GM12878 (cell line): ENCODE measurements at regions not wholly inside any gene's neighbourhood (a gene's known extent, or its start where the extent isn't known, plus 50 kb on each side); places are given as distances from the start of the nearest gene placed in this dataset.

ENCODE experiments used
- ATAC-seq: fragments of 200-7000 bp; cut with Tn5 transposase; 3 replicates; pipeline ENCODE4 v1.9.1; 2020; ENCODE audit warnings: mild to moderate bottlenecking, moderate library complexity
- BruUV-seq: library from RNA; stranded (reverse); fragments of 400-500 nt; replicated peaks from 2 replicates; lab custom pipeline; 2021; lab: Mats Ljungman, UMichigan
- CTCF ChIA-PET: fragments of 300-600 bp; sonication (Branson Sonifier 250); formaldehyde crosslinking; extraction: SDS; loops from one replicate; lab custom pipeline; 2021; ENCODE audit warnings: inconsistent platforms; lab: Yijun Ruan, JAX
- POLR2A ChIA-PET: fragments of 350-600 bp; formaldehyde crosslinking; extraction: SDS; loops from one replicate; lab custom pipeline; 2021; ENCODE audit warnings: inconsistent platforms; lab: Charles Lee
- RAD21 ChIA-PET: fragments of 300-600 bp; sonication (Branson Sonifier 250); formaldehyde crosslinking; loops from one replicate; lab custom pipeline; 2023; ENCODE audit warnings: antibody characterized with exemption; ENCODE audit not compliant: unreplicated experiment; lab: Charles Lee
- SMC1A ChIA-PET: fragments of 300-600 bp; sonication (Branson Sonifier 250); formaldehyde crosslinking; loops from one replicate; lab custom pipeline; 2023; ENCODE audit not compliant: unreplicated experiment, uncharacterized antibody; lab: Charles Lee
- DNase-seq: peaks from one replicate; pipeline ENCODE4 v3.0.0-alpha.2; 2011; ENCODE audit warnings: low read depth, low spot score
- FAIRE-seq: peaks from 3 replicates; lab custom pipeline; 2011; peaks lifted over from hg19 to GRCh38; lab: Jason Lieb, UNC
- H2AFZ ChIP-seq: 2 replicates; pipeline ENCODE4 v1.6.0; 2011; ENCODE audit warnings: low read depth, low read length, control low read depth; ENCODE audit not compliant: control insufficient read depth
- H3K27ac ChIP-seq: 2 replicates; pipeline ENCODE4 v1.5.1; 2011; ENCODE audit warnings: control low read depth; ENCODE audit not compliant: control insufficient read depth, insufficient read depth
- H3K27me3 ChIP-seq, 2 experiments: replicated peaks in 1 of 2; 2 replicates each; pipeline versions ENCODE4 v1.6.0 to v1.6.1; 2011; ENCODE audit warnings: low read length in 1 of 2; ENCODE audit not compliant: control insufficient read depth in 2 of 2, insufficient read depth in 2 of 2
- H3K36me3 ChIP-seq, 2 experiments: 2 replicates each; pipeline ENCODE4 v1.5.1; 2011; ENCODE audit warnings: low read length in 1 of 2; ENCODE audit not compliant: control insufficient read depth in 2 of 2, insufficient read depth in 2 of 2
- H3K4me1 ChIP-seq: 2 replicates; pipeline ENCODE4 v1.6.1; 2011; ENCODE audit warnings: mild to moderate bottlenecking, low read length, moderate library complexity, mixed read lengths; ENCODE audit not compliant: control insufficient read depth, insufficient read depth
- H3K4me2 ChIP-seq: 2 replicates; pipeline ENCODE4 v1.6.0; 2011; ENCODE audit warnings: control low read depth; ENCODE audit not compliant: control insufficient read depth, insufficient read depth
- H3K4me3 ChIP-seq: fragments of 200-600 bp; sonication (generic); 2 replicates; pipeline ENCODE4 v1.5.1; 2016
- H3K79me2 ChIP-seq: 2 replicates; pipeline ENCODE4 v1.6.0; 2011; ENCODE audit warnings: low read length; ENCODE audit not compliant: control insufficient read depth, insufficient read depth
- H3K9ac ChIP-seq: 2 replicates; pipeline ENCODE4 v1.8.0; 2011; ENCODE audit warnings: low read length, control low read depth, mixed read lengths; ENCODE audit not compliant: control insufficient read depth, insufficient read depth
- H3K9me3 ChIP-seq: replicated peaks from 3 replicates; pipeline ENCODE4 v1.5.1; 2011; ENCODE audit warnings: mild to moderate bottlenecking, low read length; ENCODE audit not compliant: control insufficient read depth, insufficient read depth
- H4K20me1 ChIP-seq: 2 replicates; pipeline ENCODE4 v1.6.0; 2011; ENCODE audit not compliant: control insufficient read depth, insufficient read depth
- HCFC1 ChIP-seq: fragments of 150-350 bp; IDR thresholded peaks from 2 replicates; pipeline ENCODE4 v1.6.1; 2014; ENCODE audit warnings: low read length
- NBN ChIP-seq: fragments of 450-650 bp; IDR thresholded peaks from 2 replicates; pipeline ENCODE4 v1.6.1; 2016
- NRF1 ChIP-seq: conservative IDR thresholded peaks from 2 replicates; pipeline ENCODE4 v1.6.1; 2011; ENCODE audit warnings: mild to moderate bottlenecking, low read depth, low read length, improper control_type of control experiment
- PKNOX1 ChIP-seq: fragments of 450-650 bp; IDR thresholded peaks from 2 replicates; pipeline ENCODE4 v1.6.1; 2016; ENCODE audit warnings: mild to moderate bottlenecking
- RBBP5 ChIP-seq: fragments of 200-600 bp; sonication (generic); conservative IDR thresholded peaks from 2 replicates; pipeline ENCODE4 v1.6.1; 2016
- SMC3 ChIP-seq: IDR thresholded peaks from 2 replicates; pipeline ENCODE4 v1.6.1; 2011; ENCODE audit warnings: low read length, improper control_type of control experiment, borderline replicate concordance
- TCF7 ChIP-seq: IDR thresholded peaks from 2 replicates; pipeline ENCODE4 v1.6.1; 2014; ENCODE audit warnings: antibody characterized with exemption, borderline replicate concordance
- WRNIP1 ChIP-seq: IDR thresholded peaks from 2 replicates; pipeline ENCODE4 v1.6.1; 2011; ENCODE audit warnings: low read depth, low read length, improper control_type of control experiment, borderline replicate concordance
- ZNF384 ChIP-seq: IDR thresholded peaks from 2 replicates; pipeline ENCODE4 v1.6.1; 2012; ENCODE audit warnings: low read depth, mild to moderate bottlenecking, low read length, improper control_type of control experiment, borderline replicate concordance
- WGBS: methylation state at CpG from one replicate; pipeline ENCODE4 v1.1.6; 2016; ENCODE audit warnings: low lambda C conversion rate; ENCODE audit not compliant: insufficient replicate concordance, insufficient coverage; ENCODE audit errors: missing lambda C conversion rate; 5-methylcytosine and 5-hydroxymethylcytosine counted together
- in situ Hi-C: fragments of 300-500 bp; cut with MboI; formaldehyde crosslinking; loops from 9 replicates; pipeline ENCODE4 v1.14.3; 2018; ENCODE audit warnings: mixed read lengths
- intact Hi-C: fragments of 100-400 bp; cut with micrococcal nuclease; formaldehyde crosslinking; loops from one replicate; pipeline ENCODE4 v1.14.2; 2022; ENCODE audit not compliant: unreplicated experiment
- TF ChIP-seq, protein P1 (sequence below): fragments of 450-650 bp; IDR thresholded peaks from 2 replicates; pipeline ENCODE4 v1.6.1; 2018; ENCODE audit warnings: mild to moderate bottlenecking, low read depth, moderate library complexity; ENCODE audit not compliant: partially characterized antibody
- TF ChIP-seq, protein P2 (sequence below): IDR thresholded peaks from 2 replicates; pipeline ENCODE4 v1.6.1; 2011; ENCODE audit warnings: low read depth, low read length, improper control_type of control experiment, borderline replicate concordance

DNA sequence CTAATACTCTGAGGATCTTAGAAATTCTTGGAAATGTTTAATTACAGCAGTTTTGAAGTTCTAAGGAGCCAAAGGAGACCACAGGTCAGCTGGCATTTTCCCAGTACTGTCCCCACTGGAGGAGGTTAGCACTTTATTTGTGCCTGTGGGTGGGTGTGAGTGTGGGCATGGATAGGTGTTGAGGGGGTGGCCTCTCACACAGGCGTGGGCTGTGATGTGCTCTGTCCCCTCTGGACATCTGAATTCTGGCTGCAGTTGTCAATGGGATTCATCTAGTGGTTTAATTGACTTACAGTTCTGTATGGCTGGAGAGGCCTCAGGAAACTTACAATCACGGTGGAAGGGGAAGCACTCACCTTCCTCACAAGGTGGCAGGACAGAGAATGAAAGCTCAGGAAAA is 135.4 kb upstream of the NAMPT start:
- no TSS peak for BruUV-seq
- no peak for DNase-seq
- intact Hi-C loops (no loop called here), in situ Hi-C loops (no loop called here)
- Histone ChIP-seq H3K79me2 (no peaks in the 10 kb centered on the region), H3K27ac (no peak overlapping the region), H4K20me1 (no peaks in the 10 kb centered on the region), H3K4me2 (no peak overlapping the region), H2AFZ (no peak overlapping the region), H3K9ac (no peak overlapping the region), H3K36me3 (no peaks in the 10 kb centered on the region), H3K9me3 (peaks cover 3% of the 10 kb centered on the region; the same call in 2 of the 3 replicates), H3K27me3 (no peaks in the 10 kb centered on the region), H3K4me1 (peaks cover 14% of the 10 kb centered on the region)
- RAD21 ChIA-PET, result no interaction called here
- no peak for ATAC-seq
- SMC1A ChIA-PET, result interaction anchor here (1.1 to 1.6 kb wide), 3 partner anchors 17 to 134 kb away, joined by 3 read pairs; no protein-coding TSS in a partner anchor
- CTCF ChIA-PET, result interaction anchor here (1.1 kb wide), 1 partner anchor 246 kb away, joined by 3 read pairs; no protein-coding TSS in a partner anchor
- POLR2A ChIA-PET, result no interaction called here
- FAIRE-seq, result no peak
- TF ChIP-seq, protein P1, sequence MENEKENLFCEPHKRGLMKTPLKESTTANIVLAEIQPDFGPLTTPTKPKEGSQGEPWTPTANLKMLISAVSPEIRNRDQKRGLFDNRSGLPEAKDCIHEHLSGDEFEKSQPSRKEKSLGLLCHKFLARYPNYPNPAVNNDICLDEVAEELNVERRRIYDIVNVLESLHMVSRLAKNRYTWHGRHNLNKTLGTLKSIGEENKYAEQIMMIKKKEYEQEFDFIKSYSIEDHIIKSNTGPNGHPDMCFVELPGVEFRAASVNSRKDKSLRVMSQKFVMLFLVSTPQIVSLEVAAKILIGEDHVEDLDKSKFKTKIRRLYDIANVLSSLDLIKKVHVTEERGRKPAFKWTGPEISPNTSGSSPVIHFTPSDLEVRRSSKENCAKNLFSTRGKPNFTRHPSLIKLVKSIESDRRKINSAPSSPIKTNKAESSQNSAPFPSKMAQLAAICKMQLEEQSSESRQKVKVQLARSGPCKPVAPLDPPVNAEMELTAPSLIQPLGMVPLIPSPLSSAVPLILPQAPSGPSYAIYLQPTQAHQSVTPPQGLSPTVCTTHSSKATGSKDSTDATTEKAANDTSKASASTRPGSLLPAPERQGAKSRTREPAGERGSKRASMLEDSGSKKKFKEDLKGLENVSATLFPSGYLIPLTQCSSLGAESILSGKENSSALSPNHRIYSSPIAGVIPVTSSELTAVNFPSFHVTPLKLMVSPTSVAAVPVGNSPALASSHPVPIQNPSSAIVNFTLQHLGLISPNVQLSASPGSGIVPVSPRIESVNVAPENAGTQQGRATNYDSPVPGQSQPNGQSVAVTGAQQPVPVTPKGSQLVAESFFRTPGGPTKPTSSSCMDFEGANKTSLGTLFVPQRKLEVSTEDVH, result no peak
- TF ChIP-seq, protein P2, sequence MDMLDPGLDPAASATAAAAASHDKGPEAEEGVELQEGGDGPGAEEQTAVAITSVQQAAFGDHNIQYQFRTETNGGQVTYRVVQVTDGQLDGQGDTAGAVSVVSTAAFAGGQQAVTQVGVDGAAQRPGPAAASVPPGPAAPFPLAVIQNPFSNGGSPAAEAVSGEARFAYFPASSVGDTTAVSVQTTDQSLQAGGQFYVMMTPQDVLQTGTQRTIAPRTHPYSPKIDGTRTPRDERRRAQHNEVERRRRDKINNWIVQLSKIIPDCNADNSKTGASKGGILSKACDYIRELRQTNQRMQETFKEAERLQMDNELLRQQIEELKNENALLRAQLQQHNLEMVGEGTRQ, result no peak
- TF ChIP-seq RBBP5 (no peak), NRF1 (no peak), WRNIP1 (no peak), SMC3 (no peak), HCFC1 (no peak), TCF7 (no peak), PKNOX1 (no peak), ZNF384 (no peak), NBN (no peak)
- TF ChIP-seq, all 136 proteins: peak for 0
- WGBS, result 20% methylated on average over 2 of the region's 2 CpGs
- H3K4me3 ChIP-seq, result no peak overlapping the region
